ENCODE measurements at regions not wholly inside any gene's neighbourhood (a gene's known extent, or its start where the extent isn't known, plus 50 kb on each side); places are given as distances from the start of the nearest gene placed in this dataset.

DNA sequence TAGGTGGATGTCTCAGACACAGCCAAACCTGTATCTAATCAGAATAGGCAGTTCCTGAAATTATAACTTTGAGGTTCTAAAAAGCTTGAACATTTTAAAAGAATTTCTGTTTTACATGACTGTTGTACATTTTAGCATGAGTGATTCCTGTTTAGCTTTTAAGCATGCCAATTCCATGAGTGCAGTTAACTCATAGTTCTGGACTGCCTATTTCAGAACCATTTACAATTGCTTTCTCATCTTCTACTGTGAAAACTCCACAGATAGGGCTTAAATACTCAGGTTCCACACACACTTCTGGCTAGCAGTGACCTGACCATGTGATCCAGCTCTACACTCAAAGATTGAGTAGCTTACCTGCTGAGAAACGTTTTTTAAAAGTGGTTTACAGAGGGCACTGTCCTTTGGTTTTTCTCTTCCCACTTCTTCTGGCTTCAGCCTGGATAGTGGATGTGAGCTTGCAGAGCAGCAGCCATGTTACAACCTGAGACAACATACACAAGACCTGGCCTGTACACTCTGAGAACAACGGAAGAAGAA is 280.8 kb downstream of the ANKRD50 start:
- TF ChIP-seq TARDBP (IDR thresholded peaks at IDR 0.05) (no peak), BHLHE40 (IDR thresholded peaks at IDR 0.05; ENCODE audit: borderline replicate concordance) (no peak), LEF1 (IDR thresholded peaks at IDR 0.05; ENCODE audit: borderline replicate concordance) (no peak), SUZ12 (IDR thresholded peaks at IDR 0.05) (no peak), ELF4 (IDR thresholded peaks at IDR 0.05) (no peak), HDGF (IDR thresholded peaks at IDR 0.05; ENCODE audit: borderline replicate concordance) (no peak), SP1 (IDR thresholded peaks at IDR 0.05) (no peak), FOXA1 (IDR thresholded peaks at IDR 0.05) (no peak), ARNT (IDR thresholded peaks at IDR 0.05) (no peak), FOXM1 (IDR thresholded peaks at IDR 0.05; ENCODE audit: borderline replicate concordance) (no peak), NFRKB (IDR thresholded peaks at IDR 0.05) (no peak), ZNF384 (IDR thresholded peaks at IDR 0.05) (no peak)
- TF ChIP-seq, protein P1, sequence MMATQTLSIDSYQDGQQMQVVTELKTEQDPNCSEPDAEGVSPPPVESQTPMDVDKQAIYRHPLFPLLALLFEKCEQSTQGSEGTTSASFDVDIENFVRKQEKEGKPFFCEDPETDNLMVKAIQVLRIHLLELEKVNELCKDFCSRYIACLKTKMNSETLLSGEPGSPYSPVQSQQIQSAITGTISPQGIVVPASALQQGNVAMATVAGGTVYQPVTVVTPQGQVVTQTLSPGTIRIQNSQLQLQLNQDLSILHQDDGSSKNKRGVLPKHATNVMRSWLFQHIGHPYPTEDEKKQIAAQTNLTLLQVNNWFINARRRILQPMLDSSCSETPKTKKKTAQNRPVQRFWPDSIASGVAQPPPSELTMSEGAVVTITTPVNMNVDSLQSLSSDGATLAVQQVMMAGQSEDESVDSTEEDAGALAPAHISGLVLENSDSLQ (IDR thresholded peaks at IDR 0.05) = no peak
